ENCODE measurements at regions not wholly inside any gene's neighbourhood (a gene's known extent, or its start where the extent isn't known, plus 50 kb on each side); places are given as distances from the start of the nearest gene placed in this dataset.

DNA sequence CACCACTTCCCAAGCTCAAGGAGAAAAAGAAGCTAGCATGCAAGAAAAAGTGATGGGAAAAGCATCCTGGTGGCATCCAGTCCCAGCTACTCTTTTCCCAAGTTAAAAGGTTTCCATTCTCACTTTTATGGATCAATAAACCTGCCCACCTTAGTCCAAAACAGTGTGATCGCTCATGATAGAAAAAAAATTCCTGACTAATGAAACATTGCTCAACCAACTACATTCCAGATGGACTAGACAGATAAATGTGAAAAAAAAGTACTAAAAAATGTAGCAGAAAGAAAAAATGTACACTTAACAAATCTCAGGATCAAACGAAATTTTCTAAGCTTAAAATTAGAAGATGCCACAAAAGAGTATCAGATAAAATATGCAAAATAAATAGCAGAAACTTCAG, 312.2 kb downstream of the TMA16 start:
- TF ChIP-seq NPAS2 (CRISPR knock-in tag; IDR thresholded peaks at IDR 0.05; ENCODE audit: borderline replicate concordance): no peak
- TF ChIP-seq HDAC2 (IDR thresholded peaks at IDR 0.05): no peak
- TF ChIP-seq, protein P1, sequence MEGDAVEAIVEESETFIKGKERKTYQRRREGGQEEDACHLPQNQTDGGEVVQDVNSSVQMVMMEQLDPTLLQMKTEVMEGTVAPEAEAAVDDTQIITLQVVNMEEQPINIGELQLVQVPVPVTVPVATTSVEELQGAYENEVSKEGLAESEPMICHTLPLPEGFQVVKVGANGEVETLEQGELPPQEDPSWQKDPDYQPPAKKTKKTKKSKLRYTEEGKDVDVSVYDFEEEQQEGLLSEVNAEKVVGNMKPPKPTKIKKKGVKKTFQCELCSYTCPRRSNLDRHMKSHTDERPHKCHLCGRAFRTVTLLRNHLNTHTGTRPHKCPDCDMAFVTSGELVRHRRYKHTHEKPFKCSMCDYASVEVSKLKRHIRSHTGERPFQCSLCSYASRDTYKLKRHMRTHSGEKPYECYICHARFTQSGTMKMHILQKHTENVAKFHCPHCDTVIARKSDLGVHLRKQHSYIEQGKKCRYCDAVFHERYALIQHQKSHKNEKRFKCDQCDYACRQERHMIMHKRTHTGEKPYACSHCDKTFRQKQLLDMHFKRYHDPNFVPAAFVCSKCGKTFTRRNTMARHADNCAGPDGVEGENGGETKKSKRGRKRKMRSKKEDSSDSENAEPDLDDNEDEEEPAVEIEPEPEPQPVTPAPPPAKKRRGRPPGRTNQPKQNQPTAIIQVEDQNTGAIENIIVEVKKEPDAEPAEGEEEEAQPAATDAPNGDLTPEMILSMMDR (IDR thresholded peaks at IDR 0.05): no peak
- TF ChIP-seq TP53 (CRISPR knock-in tag; IDR thresholded peaks at IDR 0.05): no peak

Measured in A549 (cell line).